ENCODE measurements at regions not wholly inside any gene's neighbourhood (a gene's known extent, or its start where the extent isn't known, plus 50 kb on each side); places are given as distances from the start of the nearest gene placed in this dataset.
"Not testable (repeated sequence)": the region's sequence is repeated elsewhere in the genome, so short reads cannot be mapped to it uniquely, and the experiment has no call there.

DNA sequence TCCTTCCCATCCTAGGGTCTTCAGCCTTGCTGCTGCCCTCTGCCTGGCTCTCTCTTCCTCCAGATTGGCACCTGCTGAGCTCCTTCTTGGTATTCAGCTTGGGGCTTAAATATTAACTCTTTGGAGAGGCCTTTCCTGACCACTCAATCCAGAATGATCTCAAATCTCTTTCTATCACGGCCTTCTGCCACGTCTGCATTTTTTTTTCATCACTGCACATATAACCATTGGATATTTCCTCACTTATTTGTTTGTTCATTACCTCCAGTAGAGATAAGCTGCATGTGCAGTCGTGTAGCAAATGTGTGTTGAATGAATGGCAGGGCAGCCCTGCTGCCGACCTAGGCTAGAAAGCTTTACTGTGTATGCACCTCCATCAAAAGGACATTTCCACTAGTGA lies 51.6 kb upstream of the MPP7 start:
- DNase-seq (ENCODE audit: low spot score), result no peak

DNA sequence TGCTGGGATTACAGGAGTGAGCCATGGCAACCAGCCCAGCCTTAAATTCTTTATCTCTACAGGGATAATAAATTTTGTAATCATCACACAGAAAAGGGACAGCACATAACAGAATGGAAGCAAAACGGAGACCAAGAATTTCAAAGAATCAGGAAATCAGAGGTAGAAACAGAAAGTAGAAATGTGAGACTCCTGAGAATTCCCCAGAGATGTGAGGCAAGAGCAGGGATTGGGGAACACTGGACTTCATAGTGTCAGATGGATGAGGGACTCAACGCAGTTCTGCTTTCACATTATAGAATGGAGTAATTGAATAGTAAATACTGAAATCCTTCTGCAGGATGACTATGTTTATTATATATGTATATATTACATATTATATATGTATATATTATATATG lies 52.5 kb upstream of the MPP7 start:
- no peak for DNase-seq (ENCODE audit: low spot score)

DNA sequence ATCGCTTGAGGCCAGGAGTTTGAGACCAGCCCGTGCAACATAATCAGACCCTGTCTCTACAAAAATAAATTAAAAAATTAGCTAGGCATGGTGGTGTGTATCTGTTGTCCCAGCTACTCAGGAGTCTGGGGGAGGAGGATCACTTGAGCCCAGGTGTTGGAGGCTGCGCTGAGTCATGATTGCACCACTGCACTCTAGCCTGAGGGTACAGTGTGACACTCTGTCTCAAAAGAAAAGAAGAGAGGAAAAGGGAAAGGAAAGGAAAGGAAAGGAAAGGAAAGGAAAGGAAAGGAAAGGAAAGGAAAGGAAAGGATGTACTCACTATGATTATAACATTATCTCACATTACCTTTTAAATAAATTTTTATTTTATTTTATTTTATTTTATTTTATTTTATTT lies 56.5 kb upstream of the MPP7 start:
- no peak for DNase-seq (ENCODE audit: low spot score)

DNA sequence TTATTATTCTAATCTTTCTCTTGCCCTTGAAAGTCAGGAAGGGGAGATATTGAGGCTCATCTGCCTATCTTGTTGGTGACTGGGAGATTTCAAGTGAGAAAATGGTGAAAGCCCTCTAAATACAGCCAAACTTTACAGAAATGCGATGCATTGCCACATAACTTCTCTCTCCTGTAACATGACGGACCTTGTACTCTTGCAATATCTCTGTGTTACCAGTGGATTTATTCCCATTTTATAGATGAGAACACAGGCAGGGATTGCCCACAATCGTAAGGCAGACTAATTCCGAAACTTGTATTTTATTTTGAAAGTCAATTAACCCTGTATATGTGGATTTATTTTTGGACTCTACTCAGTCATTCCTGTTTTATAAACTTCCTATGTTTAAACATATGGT lies 57.3 kb upstream of the MPP7 start:
- no peak for DNase-seq (ENCODE audit: low spot score)

DNA sequence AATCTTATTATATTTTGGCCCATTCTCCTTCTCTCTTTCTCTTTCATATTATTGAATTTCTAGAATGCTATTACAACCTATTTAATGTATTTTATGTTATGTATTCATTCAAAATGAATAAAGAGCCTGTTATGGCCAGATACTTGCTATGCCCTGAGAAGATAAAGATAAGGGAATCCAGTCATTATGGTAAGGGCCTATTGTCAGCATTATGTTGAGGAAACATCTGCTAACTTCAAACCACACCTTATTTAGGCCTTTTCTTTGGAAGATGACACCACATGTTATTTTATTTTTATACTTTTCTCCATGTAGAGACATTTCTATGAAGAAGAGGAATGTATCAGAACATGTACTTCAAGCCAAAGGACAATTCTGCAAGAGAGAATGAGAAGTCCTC lies 60.5 kb upstream of the MPP7 start:
- DNase-seq (ENCODE audit: low spot score), result no peak

DNA sequence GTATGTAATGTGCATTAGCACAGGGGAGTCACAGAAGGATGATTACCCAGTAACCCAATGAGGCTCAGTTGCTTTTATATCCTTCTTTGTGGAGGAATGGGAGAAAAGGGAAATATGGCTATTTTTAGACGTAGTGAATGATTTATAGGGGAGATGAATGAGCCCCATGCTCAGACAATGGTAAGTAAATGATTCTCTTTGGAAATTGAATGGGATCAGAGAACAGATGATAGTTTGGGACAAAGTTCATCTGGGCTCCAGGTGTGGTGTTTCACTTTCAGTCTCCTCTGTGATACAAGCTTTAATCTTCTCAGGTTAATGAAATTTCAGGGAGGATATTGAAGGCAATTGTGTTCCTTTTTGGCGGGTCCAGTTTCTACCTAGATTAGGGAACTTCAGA lies 63.0 kb upstream of the MPP7 start:
- no peak for DNase-seq (ENCODE audit: low spot score)

DNA sequence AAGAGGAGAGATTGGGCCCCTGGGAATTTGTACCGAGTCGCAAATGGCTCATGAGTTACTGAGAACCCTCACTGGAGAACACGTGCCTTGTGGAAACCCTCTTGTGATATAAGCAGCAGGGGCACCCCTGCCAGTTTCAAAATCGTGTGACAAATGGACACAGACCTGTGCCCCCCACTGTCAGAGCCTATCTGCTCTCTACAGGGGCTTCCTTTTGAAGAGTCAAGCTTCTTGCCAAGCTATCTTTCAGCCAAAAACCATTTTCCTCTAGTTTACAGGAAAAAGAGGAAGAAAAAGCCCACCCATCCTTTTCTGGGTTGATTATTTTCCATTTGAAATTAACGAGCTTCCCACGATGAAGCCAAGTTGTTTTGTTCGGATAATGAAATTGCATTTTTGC lies 64.1 kb upstream of the MPP7 start:
- DNase-seq (ENCODE audit: low spot score), result no peak

DNA sequence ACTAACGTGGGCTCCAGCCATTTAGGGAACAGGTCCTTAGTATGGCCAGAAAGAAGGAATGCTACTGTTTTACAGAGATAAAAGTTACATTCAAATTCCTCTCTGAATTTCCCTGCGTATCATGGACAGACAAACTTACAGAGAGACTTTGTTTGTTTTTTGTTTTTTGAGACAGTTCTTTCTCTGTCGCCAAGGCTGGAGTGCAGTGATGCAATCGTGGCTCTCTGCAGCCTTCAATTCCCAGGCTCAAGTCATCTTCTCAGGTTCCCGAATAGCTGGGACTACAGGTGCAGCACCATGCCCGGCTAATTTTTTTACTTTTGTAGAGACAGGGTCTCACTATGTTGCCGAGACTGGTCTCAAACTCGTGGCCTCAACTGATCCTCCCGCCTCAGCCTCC lies 64.5 kb upstream of the MPP7 start:
- DNase-seq (ENCODE audit: low spot score), result no peak

DNA sequence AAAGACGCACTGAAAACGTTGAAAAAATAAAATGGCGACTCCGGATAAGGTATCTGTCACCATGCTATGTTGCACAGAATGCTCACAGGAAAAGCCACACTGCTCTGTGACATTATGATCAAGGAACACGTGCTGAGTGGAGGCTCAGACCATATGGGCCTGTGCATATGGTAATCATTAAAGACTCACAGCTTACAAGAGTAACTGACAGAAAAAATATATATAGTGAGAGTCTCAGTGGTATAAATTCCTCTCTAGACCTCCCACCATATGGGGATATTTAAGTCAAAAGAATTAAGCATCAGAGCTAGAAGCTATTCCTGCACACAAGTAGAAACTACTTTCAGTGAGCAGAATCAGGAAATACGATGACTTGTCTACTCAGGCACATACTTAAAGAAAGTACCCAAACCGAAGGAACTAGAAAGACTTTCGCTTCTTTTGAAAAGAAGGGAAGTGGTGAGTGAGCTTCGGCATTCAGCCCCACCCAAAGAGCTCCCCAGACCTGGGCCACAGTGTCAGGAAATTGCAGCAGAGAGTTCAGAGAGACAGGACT lies 65.1 kb upstream of the MPP7 start:
- DNase-seq (ENCODE audit: low spot score), result no peak

DNA sequence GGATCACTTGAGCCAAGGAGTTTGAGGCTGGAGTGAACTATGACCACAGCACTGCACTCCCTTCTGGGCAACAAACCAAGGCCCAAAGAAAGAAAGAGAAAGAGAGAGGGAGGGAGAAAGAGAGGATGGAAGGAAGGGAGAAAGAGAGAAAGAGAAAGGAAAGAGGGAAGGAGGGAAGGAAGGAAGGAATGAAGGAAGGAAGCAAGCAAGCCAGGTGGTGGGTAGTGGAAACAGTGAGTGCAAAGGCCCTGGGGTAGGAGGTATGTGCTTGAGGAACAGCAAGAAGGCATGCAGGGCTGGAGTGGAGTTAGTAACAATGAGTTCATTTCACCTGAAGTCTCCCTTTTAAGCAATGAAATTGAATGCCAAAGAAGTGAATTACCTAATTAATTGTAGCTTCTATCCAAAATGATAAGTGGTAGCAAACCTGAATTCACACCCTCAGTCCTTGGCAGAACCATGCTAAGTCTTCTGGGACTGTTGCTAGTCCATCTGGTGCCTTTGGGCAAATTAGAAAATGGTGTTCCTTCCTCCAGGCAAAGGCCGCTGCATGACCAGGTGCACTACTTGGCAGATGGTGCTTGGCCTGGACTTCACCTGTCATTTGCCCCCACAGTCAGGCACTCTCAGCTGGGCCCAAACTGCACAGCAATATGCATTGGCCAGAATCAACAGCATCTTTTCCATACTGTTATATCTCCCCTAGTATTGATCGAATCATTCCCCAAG lies 67.4 kb upstream of the MPP7 start:
- no peak for DNase-seq (ENCODE audit: low spot score)

DNA sequence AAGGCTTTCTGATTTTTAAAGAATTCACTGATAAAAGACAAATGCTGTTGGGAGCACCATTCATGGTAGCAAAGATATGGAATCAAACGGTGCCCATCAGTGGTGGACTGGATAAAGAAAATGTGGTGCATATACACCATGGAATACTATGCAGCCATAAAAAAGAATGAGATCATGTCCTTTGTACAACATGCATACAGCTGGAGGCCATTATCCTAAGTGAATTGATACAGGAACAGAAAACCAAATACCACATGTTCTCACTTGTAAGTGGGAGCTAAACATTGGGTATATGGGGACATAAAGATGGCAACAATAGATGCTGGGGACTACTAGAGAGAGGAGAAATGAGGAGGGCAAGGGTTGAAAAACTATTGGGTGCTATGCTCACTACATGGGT lies 68.8 kb upstream of the MPP7 start:
- DNase-seq (ENCODE audit: low spot score), result not testable (repeated sequence)

DNA sequence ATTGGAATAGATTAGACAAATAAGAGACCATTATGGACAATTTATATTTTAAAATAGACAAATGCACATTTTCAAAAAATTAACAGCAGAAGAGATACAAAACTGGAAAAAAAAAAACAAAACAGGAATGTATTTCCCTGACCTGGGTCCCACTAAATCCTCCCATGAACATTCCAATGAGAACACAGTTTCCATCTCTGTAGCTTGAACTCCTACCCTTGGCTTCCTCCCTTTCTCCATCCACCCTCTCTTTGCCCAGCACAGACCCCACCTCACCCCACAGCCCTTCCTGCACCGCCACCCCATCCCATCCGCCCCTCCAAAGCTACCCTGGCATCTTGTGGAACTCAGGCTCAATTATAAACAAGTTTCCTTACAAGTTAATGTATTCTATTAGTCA lies 71.2 kb upstream of the MPP7 start:
- DNase-seq (ENCODE audit: low spot score), result no peak

DNA sequence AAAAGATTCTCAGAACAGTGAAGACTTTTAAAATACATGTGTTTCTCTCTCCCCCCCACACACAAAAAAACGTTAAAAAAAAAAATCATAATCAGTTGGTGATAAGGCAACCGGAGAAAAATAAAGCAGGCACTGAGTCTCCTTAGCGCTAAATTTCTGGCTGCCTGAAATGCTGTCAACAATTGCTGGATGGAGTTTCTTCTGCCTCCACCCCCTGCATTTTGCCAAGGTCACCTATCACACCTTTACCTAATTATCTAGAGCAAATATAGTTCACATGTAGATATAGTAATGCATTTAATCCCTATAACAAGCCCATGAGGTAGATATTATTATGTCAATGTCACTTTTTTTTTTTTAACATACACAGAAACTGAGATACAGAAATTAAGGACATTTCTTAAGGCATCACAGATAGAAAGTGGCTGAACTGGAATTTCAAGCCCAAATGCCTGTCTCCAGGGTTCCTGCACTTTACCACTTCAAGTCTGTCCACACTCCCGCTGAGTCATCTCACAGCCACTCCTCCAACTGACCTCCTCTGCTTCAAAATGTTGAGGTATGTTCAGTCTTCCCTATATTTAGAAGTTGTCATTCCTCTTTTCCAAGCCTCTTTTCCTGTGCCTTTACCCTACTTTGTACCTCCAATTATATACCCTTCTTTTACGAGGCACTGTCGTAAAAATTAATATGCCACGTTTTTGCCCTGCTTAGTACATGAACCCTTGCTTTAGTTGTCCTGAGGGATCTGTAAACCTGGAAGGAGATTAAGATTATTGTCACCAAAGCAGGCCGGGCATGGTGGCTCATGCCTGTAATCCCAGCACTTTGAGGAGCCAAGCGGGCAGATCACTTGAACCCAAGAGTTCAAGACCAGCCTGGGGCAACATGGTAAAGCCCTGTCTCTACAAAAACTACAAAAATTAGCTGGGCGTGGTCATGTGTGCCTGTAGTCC lies 72.8 kb upstream of the MPP7 start:
- peak; percentile 32 for DNase-seq (ENCODE audit: low spot score)

DNA sequence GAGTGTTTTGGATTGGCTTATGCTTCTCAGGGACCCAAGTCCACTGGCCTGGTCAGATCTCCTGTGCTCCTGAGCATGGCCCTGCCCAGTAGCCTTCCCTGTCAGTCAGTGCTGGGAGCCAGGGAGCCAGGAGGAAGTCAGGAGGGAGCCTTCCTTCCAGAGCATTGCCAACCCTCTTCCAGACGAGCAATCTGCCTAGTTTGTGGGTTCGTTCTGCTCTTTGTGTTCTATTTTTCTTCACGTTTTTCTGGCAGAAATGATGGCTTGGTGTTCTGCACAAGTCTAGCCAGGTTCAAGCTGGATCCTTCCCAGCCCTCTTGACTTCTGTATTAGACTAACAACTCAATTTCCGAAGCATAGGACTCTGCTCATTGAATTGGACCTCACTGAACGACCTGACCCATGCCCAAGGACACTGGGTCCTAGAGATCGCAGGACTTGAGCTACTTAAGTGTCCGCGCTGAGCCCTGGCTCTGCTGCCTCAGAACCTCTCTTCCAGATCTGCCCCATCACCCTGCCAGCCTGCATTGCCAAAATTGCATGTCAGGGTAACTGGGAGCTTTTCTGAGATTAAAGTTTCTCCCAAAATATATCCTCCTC lies 76.2 kb upstream of the MPP7 start:
- DNase-seq (ENCODE audit: low spot score), result no peak

DNA sequence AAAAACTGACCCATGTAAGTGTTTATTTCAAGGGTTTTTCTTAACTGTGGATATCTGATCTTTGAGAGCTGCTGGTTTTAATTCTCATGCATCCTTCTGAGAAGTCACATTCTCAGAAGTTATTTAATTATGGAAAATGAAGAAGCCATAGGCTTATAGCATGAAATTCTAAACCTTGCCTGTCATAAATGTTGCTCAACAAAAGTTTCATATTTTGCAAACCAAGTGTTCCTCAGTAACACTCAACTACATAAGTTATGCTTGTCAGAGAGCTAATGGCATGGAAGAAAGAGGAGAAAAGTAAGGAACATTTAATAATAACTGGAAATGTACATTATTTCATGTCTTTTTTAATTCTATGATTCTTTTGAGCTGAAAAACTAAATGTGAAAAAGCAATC lies 78.6 kb upstream of the MPP7 start:
- DNase-seq (ENCODE audit: low spot score), result no peak

DNA sequence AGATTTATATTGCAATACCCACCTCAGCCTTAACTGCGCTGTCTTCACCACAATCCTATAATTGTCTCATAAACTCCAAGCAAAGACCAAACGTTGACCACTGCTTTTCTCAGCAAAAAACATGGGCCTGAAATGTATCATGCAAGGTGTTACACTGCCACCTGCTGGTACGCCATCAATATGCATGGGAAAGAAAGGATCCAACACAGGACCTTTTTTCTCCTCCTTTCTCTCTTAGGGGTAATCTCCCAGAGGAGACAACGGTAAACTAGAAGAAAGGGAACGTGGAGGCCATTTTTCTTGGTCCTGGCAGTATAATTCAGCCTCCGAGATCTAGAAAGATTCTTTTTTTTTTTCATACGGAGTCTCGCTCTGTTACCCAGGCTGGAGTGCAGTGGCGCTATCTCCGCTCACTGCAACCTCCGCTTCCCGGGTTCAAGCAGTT lies 79.1 kb upstream of the MPP7 start:
- peak; percentile 81 for DNase-seq (ENCODE audit: low spot score)

DNA sequence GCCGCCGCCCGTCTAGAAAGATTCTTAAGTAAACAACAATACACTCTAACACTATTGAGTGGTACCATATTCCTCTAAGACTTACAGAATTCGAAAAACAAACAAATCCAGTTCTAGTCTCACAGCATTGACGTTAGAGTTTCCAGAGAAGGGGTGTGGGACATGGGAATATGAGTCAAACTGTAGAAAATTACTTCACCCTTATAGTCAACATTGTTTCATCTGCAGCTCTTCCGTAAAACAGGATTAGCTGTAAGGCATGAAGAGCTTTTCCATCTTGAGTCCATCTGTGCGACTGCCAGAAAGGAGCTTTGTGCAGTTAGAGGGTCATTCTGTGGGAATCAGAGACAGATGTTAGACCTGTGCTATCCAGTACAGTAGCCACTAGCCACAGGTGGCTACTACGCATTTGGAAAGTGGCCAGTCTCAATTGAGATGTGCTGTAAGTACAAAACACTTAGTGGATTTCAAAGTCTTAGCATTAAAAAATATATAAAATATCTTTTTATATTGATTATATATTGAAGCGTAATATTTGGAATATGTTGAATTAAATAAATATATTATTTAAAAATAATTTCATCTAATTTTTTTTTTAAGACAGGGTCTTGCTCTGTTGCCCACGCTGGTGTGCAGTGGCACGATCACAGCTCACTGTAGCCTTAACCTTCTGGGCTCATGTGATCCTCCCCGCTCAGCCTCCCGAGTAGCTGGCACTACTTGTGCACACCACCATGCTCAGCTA lies 79.8 kb upstream of the MPP7 start:
- peak; percentile 12 for DNase-seq (ENCODE audit: low spot score)

DNA sequence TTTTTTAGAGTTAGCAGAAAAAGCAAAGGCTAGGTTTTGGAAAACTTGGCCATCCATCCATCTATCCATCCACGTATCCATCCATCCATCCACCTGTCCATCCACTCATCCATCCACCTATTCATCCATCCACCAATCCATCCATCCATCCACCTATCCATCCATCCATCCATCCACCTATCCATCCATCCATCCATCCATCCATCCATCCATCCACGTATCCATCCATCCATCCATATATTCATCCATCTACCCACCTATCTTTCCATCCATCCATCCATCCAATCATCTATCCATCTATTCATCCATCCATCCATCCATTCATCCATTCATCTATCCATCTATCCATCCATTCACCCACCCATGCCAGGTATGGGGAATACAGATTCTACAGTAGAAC lies 81.7 kb upstream of the MPP7 start:
- DNase-seq (ENCODE audit: low spot score), result no peak

DNA sequence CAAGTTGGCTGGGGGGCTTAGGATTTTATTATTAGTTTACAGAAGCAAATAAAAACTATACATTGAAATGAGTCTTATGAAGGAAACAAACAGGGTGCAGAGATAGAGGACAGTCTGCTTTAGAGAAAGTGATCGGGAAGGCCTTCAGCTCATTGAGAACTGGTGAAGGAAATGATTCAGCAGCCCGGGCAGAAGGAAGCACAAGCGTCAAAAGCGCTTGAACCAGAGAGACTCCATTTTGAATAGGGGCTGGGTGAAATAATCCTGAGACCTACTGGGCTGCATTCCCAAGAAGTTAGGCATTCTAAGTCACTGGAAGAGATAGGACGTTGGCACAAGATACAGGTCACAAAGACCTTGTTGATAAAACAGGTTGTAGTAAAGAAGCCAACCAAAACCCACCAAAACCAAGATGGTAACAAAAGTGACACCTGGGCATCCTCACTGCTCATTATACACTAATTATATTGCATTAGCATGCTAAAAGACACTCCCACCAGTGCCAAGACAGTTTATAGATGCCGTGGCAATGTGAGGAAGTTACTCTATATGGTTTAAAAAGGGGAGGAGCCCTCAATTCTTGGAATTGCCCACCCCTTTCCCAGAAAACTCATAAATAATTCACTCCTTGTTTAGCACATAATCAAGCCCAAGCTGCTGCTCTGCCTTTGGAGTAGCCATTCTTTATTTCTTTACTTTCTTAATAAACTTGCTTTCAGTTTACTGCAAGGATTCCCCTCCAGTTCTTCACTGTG lies 83.1 kb upstream of the MPP7 start:
- no peak for DNase-seq (ENCODE audit: low spot score)

DNA sequence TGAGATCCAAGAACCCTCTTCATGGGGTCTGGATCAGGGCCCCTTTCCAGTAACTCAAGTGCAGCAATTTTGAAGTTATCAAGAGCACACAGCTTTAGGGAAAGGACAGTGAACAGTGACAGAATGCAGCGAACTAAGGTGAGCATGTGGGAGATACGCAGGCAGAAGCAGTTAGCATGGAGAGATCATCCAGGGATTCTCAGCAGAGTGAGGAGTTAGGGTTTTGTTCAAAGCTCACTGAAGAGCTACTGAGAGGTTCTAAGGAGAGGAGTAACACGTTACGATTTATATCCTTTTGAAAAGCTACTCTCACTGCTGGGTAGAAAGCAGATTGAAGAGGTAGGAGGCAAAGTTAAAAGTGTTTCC lies 83.6 kb upstream of the MPP7 start:
- no peak for DNase-seq (ENCODE audit: low spot score)

DNA sequence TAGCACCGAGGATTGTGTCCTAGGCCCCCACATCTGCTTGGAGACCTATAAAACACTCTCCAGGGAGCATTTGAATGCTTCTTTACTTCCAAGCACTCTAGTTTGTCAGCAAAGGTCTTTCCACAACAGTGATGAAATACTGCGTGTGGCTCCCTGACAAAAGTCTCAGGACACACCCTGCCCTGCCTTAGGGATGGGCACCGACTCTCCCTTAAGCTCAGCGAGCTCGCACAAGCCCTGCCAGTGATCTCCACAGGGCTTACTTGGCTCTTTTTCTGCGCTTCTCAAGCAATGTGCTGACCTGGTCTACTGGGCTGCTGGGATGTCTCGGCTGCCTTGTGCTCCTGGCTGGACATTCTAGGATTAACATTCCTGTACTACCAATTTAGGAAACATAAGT lies 84.3 kb upstream of the MPP7 start:
- no peak for DNase-seq (ENCODE audit: low spot score)

Data from GM03348 (cell line).